ENCODE measurements at regions not wholly inside any gene's neighbourhood (a gene's known extent, or its start where the extent isn't known, plus 50 kb on each side); places are given as distances from the start of the nearest gene placed in this dataset.

GRCh38 chr1:217311269-217311668 is 319.6 kb downstream of the GPATCH2 start:
- TF ChIP-seq CTCF (IDR thresholded peaks at IDR 0.05) (no peak), POLR2A (IDR thresholded peaks at IDR 0.05) (no peak)
